ENCODE measurements at regions not wholly inside any gene's neighbourhood (a gene's known extent, or its start where the extent isn't known, plus 50 kb on each side); places are given as distances from the start of the nearest gene placed in this dataset.

GRCh38 chr1:100609849-100610248, 71.9 kb downstream of the GPR88 start:
- in situ Hi-C loops (cut with MboI; ENCODE audit: low sequenced_read_pairs, unreplicated experiment): no loop called here
- DNase-seq (ENCODE audit: low spot score): no peak
- TF ChIP-seq CTCF (IDR thresholded peaks at IDR 0.05; ENCODE audit: borderline replicate concordance, control extremely low read depth, extremely low read depth, insufficient read depth, missing control alignments): no peak

- DNase-seq (ENCODE audit: low spot score): no peak
- TF ChIP-seq CTCF (IDR thresholded peaks at IDR 0.05; ENCODE audit: borderline replicate concordance, control extremely low read depth, extremely low read depth, insufficient read depth, missing control alignments): no peak
- in situ Hi-C loops (cut with MboI; ENCODE audit: low sequenced_read_pairs, unreplicated experiment): no loop called here
Observed at GRCh38 chr1:100611086-100611485, 73.1 kb downstream of the GPR88 start.

- DNase-seq (ENCODE audit: low spot score): no peak
- TF ChIP-seq CTCF (IDR thresholded peaks at IDR 0.05; ENCODE audit: borderline replicate concordance, control extremely low read depth, extremely low read depth, insufficient read depth, missing control alignments): no peak
- in situ Hi-C loops (cut with MboI; ENCODE audit: low sequenced_read_pairs, unreplicated experiment): no loop called here
Observed at GRCh38 chr1:100612540-100612939, 74.6 kb downstream of the GPR88 start.

- TF ChIP-seq CTCF (IDR thresholded peaks at IDR 0.05; ENCODE audit: borderline replicate concordance, control extremely low read depth, extremely low read depth, insufficient read depth, missing control alignments): no peak
- in situ Hi-C loops (cut with MboI; ENCODE audit: low sequenced_read_pairs, unreplicated experiment): no loop called here
- no peak for DNase-seq (ENCODE audit: low spot score)
Observed at GRCh38 chr1:100613817-100614559, 76.0 kb downstream of the GPR88 start.

- TF ChIP-seq CTCF (IDR thresholded peaks at IDR 0.05; ENCODE audit: borderline replicate concordance, control extremely low read depth, extremely low read depth, insufficient read depth, missing control alignments): no peak
- DNase-seq (ENCODE audit: low spot score): no peak
- in situ Hi-C loops (cut with MboI; ENCODE audit: low sequenced_read_pairs, unreplicated experiment): no loop called here
Observed at GRCh38 chr1:100614570-100614969, 76.6 kb downstream of the GPR88 start.

- no peak for DNase-seq (ENCODE audit: low spot score)
- in situ Hi-C loops (cut with MboI; ENCODE audit: low sequenced_read_pairs, unreplicated experiment): no loop called here
- no peak for TF ChIP-seq CTCF (IDR thresholded peaks at IDR 0.05; ENCODE audit: borderline replicate concordance, control extremely low read depth, extremely low read depth, insufficient read depth, missing control alignments)
Observed at GRCh38 chr1:100615686-100616085, 77.7 kb downstream of the GPR88 start.
